CD14-positive monocyte (primary cell): ENCODE measurements at regions not wholly inside any gene's neighbourhood (a gene's known extent, or its start where the extent isn't known, plus 50 kb on each side); places are given as distances from the start of the nearest gene placed in this dataset.

Experiments used
- DNase-seq, 3 donors: peaks; one replicate each; pipeline ENCODE4 v3.0.0-alpha.2; 2011 to 2022
- H2AFZ ChIP-seq: 2 replicates; pipeline ENCODE4 v1.6.0; 2012; ENCODE audit warnings: mild to moderate bottlenecking, low read depth, low read length, inconsistent platforms; ENCODE audit not compliant: insufficient read depth, poor library complexity, severe bottlenecking
- H3K27ac ChIP-seq, 2 donors: 1 replicate in 1 of 2; 2 replicates in 1 of 2; pipeline ENCODE4 v1.5.1; 2012 to 2013; ENCODE audit warnings: low read length in 2 of 2, control low read depth in 1 of 2, inconsistent platforms in 1 of 2, low read depth in 1 of 2, mild to moderate bottlenecking in 1 of 2
- H3K27me3 ChIP-seq, 2 donors: one replicate each; pipeline versions ENCODE4 v1.6.0 to v1.6.1; 2011 to 2013; ENCODE audit warnings: low read length in 2 of 2; ENCODE audit not compliant: control insufficient read depth in 2 of 2, insufficient read depth in 2 of 2
- H3K36me3 ChIP-seq, 2 donors: replicated peaks in 1 of 2; 1 replicate in 1 of 2; 2 replicates in 1 of 2; pipeline versions ENCODE4 v1.5.1 to v1.6.1; 2012 to 2013; ENCODE audit warnings: low read length in 2 of 2, control low read depth in 1 of 2, inconsistent platforms in 1 of 2, mild to moderate bottlenecking in 1 of 2; ENCODE audit not compliant: insufficient read depth in 2 of 2, control insufficient read depth in 1 of 2
- H3K4me1 ChIP-seq, 2 donors: 1 replicate in 1 of 2; 2 replicates in 1 of 2; pipeline versions ENCODE4 v1.5.1 to v1.6.1; 2012 to 2013; ENCODE audit warnings: low read length in 2 of 2, control low read depth in 1 of 2, inconsistent platforms in 1 of 2, mild to moderate bottlenecking in 1 of 2, moderate library complexity in 1 of 2; ENCODE audit not compliant: insufficient read depth in 2 of 2, control insufficient read depth in 1 of 2
- H3K4me2 ChIP-seq: replicated peaks from 2 replicates; pipeline ENCODE3; 2012; ENCODE audit warnings: low read length, moderate library complexity, mild to moderate bottlenecking; ENCODE audit not compliant: poor library complexity, severe bottlenecking; ENCODE audit errors: extremely low read depth
- H3K4me3 ChIP-seq, 3 experiments: fragments of 200-600 bp in 1 of 3; sonication (generic) in 1 of 3; replicated peaks in 1 of 3; 1 replicate in 2 of 3; 2 replicates in 1 of 3; pipeline ENCODE4 v1.5.1; 2011 to 2013; ENCODE audit warnings: low read length in 3 of 3, mild to moderate bottlenecking in 3 of 3, control low read depth in 2 of 3, low read depth in 2 of 3, inconsistent platforms in 1 of 3, moderate library complexity in 1 of 3
- H3K79me2 ChIP-seq: 2 replicates; pipeline ENCODE4 v1.6.0; 2012; ENCODE audit warnings: mild to moderate bottlenecking, control low read depth, inconsistent platforms, low read length, moderate library complexity; ENCODE audit not compliant: insufficient read depth
- H3K9ac ChIP-seq: 2 replicates; pipeline ENCODE4 v1.6.0; 2017; ENCODE audit warnings: low read length, mild to moderate bottlenecking; ENCODE audit not compliant: insufficient read depth, poor library complexity, severe bottlenecking
- H3K9me3 ChIP-seq, 2 donors: replicated peaks in 1 of 2; 1 replicate in 1 of 2; 2 replicates in 1 of 2; pipeline versions ENCODE4 v1.5.1 to v1.6.1; 2012 to 2013; ENCODE audit warnings: low read length in 2 of 2, control low read depth in 1 of 2; ENCODE audit not compliant: control insufficient read depth in 1 of 2, insufficient read depth in 1 of 2
- H4K20me1 ChIP-seq: 2 replicates; pipeline ENCODE4 v1.6.0; 2012; ENCODE audit warnings: mild to moderate bottlenecking, low read length, control low read depth, moderate library complexity; ENCODE audit not compliant: insufficient read depth
- H3K27ac Mint-ChIP-seq, 7 donors: one replicate each; pipeline ENCODE4 v1.8.0; 2020; ENCODE audit warnings: mild to moderate bottlenecking in 7 of 7, mixed read lengths in 7 of 7, moderate library complexity in 6 of 7, inconsistent platforms in 2 of 7
- H3K27me3 Mint-ChIP-seq, 3 donors: one replicate each; pipeline ENCODE4 v1.8.0; 2021 to 2022; ENCODE audit warnings: low read depth in 3 of 3, mild to moderate bottlenecking in 3 of 3, mixed read lengths in 3 of 3, moderate library complexity in 3 of 3, inconsistent platforms in 1 of 3
- H3K36me3 Mint-ChIP-seq, 2 donors: one replicate each; pipeline ENCODE4 v1.8.0; 2020; ENCODE audit warnings: mixed read lengths in 2 of 2, inconsistent platforms in 1 of 2, mild to moderate bottlenecking in 1 of 2
- H3K4me1 Mint-ChIP-seq: one replicate; pipeline ENCODE4 v1.8.0; 2020; ENCODE audit warnings: mild to moderate bottlenecking, mixed read lengths
- H3K4me3 Mint-ChIP-seq, 2 donors: one replicate each; pipeline ENCODE4 v1.8.0; 2020; ENCODE audit warnings: mild to moderate bottlenecking in 2 of 2, mixed read lengths in 2 of 2, moderate library complexity in 1 of 2
- H3K9me3 Mint-ChIP-seq, 7 donors: one replicate each; pipeline ENCODE4 v1.8.0; 2020 to 2022; ENCODE audit warnings: mixed read lengths in 7 of 7, mild to moderate bottlenecking in 6 of 7, moderate library complexity in 6 of 7, inconsistent platforms in 2 of 7
- WGBS: methylation state at CpG from one replicate; pipeline ENCODE4 v1.1.5; 2013; ENCODE audit warnings: missing lambda C conversion rate; ENCODE audit not compliant: insufficient coverage; 5-methylcytosine and 5-hydroxymethylcytosine counted together
- intact Hi-C, 2 donors: fragments of 100-400 bp; cut with micrococcal nuclease; formaldehyde crosslinking; loops; one replicate each; pipeline versions ENCODE4 v1.15.0 to v1.15.1; 2023
- TF ChIP-seq, protein P1 (sequence below): fragments of 200-600 bp; IDR thresholded peaks from one replicate; pipeline ENCODE4 v1.8.0; 2022; ENCODE audit warnings: antibody characterized with exemption, mild to moderate bottlenecking

DNA sequence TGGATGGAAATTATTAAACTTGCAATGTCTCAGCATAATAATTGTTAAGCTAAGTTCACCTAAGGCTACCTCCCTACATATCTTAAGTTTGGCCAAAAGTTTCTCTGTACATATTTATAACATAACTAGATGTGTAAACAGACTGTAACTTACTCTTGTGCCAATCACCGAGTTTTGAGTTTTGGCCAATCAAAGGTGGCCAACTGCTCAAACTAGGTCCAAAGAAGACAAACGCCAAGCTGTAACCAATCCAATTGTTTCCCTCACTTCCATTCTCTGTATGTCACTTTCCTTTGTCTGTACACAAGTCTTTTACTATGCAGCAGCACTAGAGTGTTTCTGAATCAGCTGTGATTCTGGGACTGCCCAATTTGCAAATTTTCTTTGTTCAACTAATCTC is 197.8 kb downstream of the LYPLAL1 start:
- H3K4me1 Mint-ChIP-seq = no peaks in the 10 kb centered on the region
- Histone ChIP-seq H4K20me1 (no peaks in the 10 kb centered on the region), H3K27me3 (no peaks in the 10 kb centered on the region), H2AFZ (no peak overlapping the region), H3K9ac (no peak overlapping the region), H3K9me3 (no peaks in the 10 kb centered on the region), H3K4me1 (no peaks in the 10 kb centered on the region), H3K36me3 (no peaks in the 10 kb centered on the region), H3K4me3 (no peak overlapping the region), H3K4me2 (no peak overlapping the region), H3K27ac (no peak overlapping the region), H3K79me2 (no peaks in the 10 kb centered on the region)
- intact Hi-C loops = no loop called here
- H3K27ac Mint-ChIP-seq = no peak overlapping the region
- H3K27me3 Mint-ChIP-seq = no peaks in the 10 kb centered on the region
- no peaks in the 10 kb centered on the region for H3K36me3 Mint-ChIP-seq
- 89% methylated on average over 2 of the region's 2 CpGs for WGBS
- H3K9me3 Mint-ChIP-seq = peaks cover 0 to 5% (median 4%) of the 10 kb centered on the region in 7 donors
- DNase-seq = no peak
- TF ChIP-seq, protein P1, sequence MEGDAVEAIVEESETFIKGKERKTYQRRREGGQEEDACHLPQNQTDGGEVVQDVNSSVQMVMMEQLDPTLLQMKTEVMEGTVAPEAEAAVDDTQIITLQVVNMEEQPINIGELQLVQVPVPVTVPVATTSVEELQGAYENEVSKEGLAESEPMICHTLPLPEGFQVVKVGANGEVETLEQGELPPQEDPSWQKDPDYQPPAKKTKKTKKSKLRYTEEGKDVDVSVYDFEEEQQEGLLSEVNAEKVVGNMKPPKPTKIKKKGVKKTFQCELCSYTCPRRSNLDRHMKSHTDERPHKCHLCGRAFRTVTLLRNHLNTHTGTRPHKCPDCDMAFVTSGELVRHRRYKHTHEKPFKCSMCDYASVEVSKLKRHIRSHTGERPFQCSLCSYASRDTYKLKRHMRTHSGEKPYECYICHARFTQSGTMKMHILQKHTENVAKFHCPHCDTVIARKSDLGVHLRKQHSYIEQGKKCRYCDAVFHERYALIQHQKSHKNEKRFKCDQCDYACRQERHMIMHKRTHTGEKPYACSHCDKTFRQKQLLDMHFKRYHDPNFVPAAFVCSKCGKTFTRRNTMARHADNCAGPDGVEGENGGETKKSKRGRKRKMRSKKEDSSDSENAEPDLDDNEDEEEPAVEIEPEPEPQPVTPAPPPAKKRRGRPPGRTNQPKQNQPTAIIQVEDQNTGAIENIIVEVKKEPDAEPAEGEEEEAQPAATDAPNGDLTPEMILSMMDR = no peak
- no peak overlapping the region for H3K4me3 Mint-ChIP-seq

DNA sequence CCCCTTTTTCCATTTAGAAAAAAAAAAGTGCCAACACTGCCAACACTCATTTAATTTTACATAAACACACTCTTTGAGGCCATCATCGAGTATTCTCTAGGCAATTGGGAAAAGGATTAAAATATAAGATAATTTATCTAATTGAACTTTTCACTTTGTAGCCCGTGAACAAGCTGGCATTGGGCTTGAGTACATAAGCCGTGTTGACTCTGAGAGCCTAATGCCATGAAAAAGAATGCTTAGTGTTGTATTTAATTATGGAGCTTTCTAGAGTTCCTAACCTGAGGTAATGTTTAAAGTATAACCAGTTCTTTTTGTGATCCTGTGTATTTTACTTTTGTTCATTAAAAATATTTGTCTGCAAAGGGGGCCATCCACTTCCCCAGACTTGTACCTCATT is 193.8 kb downstream of the LYPLAL1 start:
- TF ChIP-seq, protein P1 = no peak
- no peaks in the 10 kb centered on the region for H3K27me3 Mint-ChIP-seq
- H3K9me3 Mint-ChIP-seq = peaks cover 0 to 5% (median 4%) of the 10 kb centered on the region in 7 donors
- Histone ChIP-seq H2AFZ (no peak overlapping the region), H3K4me3 (no peak overlapping the region), H3K27me3 (no peaks in the 10 kb centered on the region), H3K9ac (no peak overlapping the region), H3K9me3 (no peaks in the 10 kb centered on the region), H4K20me1 (no peaks in the 10 kb centered on the region), H3K79me2 (no peaks in the 10 kb centered on the region), H3K27ac (no peak overlapping the region), H3K36me3 (no peaks in the 10 kb centered on the region), H3K4me2 (no peak overlapping the region), H3K4me1 (no peaks in the 10 kb centered on the region)
- no peak for DNase-seq
- no peaks in the 10 kb centered on the region for H3K4me1 Mint-ChIP-seq
- H3K36me3 Mint-ChIP-seq = no peaks in the 10 kb centered on the region
- intact Hi-C loops = no loop called here
- H3K4me3 Mint-ChIP-seq = no peak overlapping the region
- H3K27ac Mint-ChIP-seq = no peak overlapping the region
- no CpG with 5 or more reads among the region's 3 CpGs for WGBS
